ENCODE measurements at regions not wholly inside any gene's neighbourhood (a gene's known extent, or its start where the extent isn't known, plus 50 kb on each side); places are given as distances from the start of the nearest gene placed in this dataset.
A peak's percentile ranks its signal among the peaks of the same experiment; 100 is the strongest.
"Not testable (repeated sequence)": the region's sequence is repeated elsewhere in the genome, so short reads cannot be mapped to it uniquely, and the experiment has no call there.

GRCh38 chr14:30271811-30272323 lies 287.1 kb upstream of the G2E3 start:
- no peak for TF ChIP-seq CTCF (IDR thresholded peaks at IDR 0.05; ENCODE audit: low read depth, low read length)
- Histone ChIP-seq H3K27me3 (no peaks in the 10 kb centered on the region), H3K4me3 (no peak overlapping the region), H3K4me1 (ENCODE audit: low read depth) (peaks cover 8% of the 10 kb centered on the region), H3K36me3 (no peaks in the 10 kb centered on the region), H3K9me3 (ENCODE audit: low read depth) (no peaks in the 10 kb centered on the region), H3K27ac (no peak overlapping the region)
- DNase-seq (ENCODE audit: low read depth in 1 of 2, low spot score in 1 of 2), result no peak

GRCh38 chr14:30272848-30273832 lies 285.8 kb upstream of the G2E3 start:
- peak in 1 of 2 donors; percentile 13 for DNase-seq (ENCODE audit: low read depth in 1 of 2, low spot score in 1 of 2)
- Histone ChIP-seq H3K4me3 (no peak overlapping the region), H3K36me3 (no peaks in the 10 kb centered on the region), H3K27me3 (no peaks in the 10 kb centered on the region), H3K9me3 (ENCODE audit: low read depth) (no peaks in the 10 kb centered on the region), H3K27ac (no peak overlapping the region), H3K4me1 (ENCODE audit: low read depth) (peaks cover 8% of the 10 kb centered on the region)
- TF ChIP-seq CTCF (IDR thresholded peaks at IDR 0.05; ENCODE audit: low read depth, low read length), result no peak

DNA sequence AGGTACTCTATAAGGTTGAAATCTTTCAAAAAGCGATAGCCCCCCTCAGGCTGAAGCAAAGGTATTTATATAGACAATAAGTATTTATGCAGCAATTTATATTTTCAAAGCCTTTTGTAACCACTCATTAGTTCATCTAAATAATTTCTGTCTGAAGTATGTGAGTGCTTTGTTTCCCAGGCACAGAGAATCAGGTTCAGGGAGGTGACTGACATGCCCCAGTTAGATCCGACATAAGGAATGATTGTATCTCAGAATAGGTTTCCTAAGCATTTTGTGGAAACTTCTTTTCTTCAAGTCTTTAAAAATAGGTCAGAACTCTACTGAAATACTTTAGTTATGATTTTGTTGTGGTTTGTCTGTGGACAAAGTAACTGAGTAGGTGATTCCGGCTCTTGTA lies 283.4 kb upstream of the G2E3 start:
- no peak for DNase-seq (ENCODE audit: low read depth in 1 of 2, low spot score in 1 of 2)
- Histone ChIP-seq H3K27ac (no peak overlapping the region), H3K9me3 (ENCODE audit: low read depth) (no peaks in the 10 kb centered on the region), H3K27me3 (no peaks in the 10 kb centered on the region), H3K4me1 (ENCODE audit: low read depth) (peaks cover 8% of the 10 kb centered on the region), H3K36me3 (no peaks in the 10 kb centered on the region), H3K4me3 (no peak overlapping the region)
- no peak for TF ChIP-seq CTCF (IDR thresholded peaks at IDR 0.05; ENCODE audit: low read depth, low read length)

- no peaks in the 10 kb centered on the region for H3K27me3 ChIP-seq
- H3K27ac ChIP-seq, result no peak overlapping the region
- H3K4me3 ChIP-seq, result no peak overlapping the region
- peaks cover 8% of the 10 kb centered on the region for H3K4me1 ChIP-seq (ENCODE audit: low read depth)
- no peak for TF ChIP-seq CTCF (IDR thresholded peaks at IDR 0.05; ENCODE audit: low read depth, low read length)
- no peaks in the 10 kb centered on the region for H3K9me3 ChIP-seq (ENCODE audit: low read depth)
- DNase-seq (ENCODE audit: low read depth in 1 of 2, low spot score in 1 of 2), result no peak
- no peaks in the 10 kb centered on the region for H3K36me3 ChIP-seq
These were observed 281.7 kb upstream of the G2E3 start for GRCh38 chr14:30277268-30277667.

DNA sequence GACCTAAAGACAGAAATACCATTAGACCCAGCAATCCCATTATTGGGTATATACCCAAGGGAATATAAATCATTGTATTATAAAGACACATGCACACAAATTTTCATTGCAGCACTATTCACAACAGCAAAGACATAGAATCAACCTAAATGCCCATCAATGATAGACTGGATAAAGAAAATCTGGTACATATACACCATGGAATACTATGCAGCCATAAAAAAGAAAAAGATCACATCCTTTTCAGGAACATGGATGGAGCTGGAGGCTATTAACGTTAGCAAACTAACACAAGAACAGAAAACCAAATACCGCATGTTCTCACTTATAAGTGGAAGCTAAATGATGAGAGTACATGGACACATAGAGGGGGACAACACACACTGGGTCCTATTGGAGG lies 280.1 kb upstream of the G2E3 start:
- not testable (repeated sequence) for H3K4me3 ChIP-seq; H3K36me3 ChIP-seq; DNase-seq (ENCODE audit: low read depth in 1 of 2, low spot score in 1 of 2); H3K27ac ChIP-seq; H3K9me3 ChIP-seq (ENCODE audit: low read depth); H3K4me1 ChIP-seq (ENCODE audit: low read depth); H3K27me3 ChIP-seq

GRCh38 chr14:30283822-30284446 lies 275.0 kb upstream of the G2E3 start:
- Histone ChIP-seq H3K9me3 (ENCODE audit: low read depth) (no peaks in the 10 kb centered on the region), H3K4me1 (ENCODE audit: low read depth) (no peaks in the 10 kb centered on the region), H3K27me3 (no peaks in the 10 kb centered on the region), H3K4me3 (no peak overlapping the region), H3K36me3 (no peaks in the 10 kb centered on the region), H3K27ac (no peak overlapping the region)
- peak; percentile 52 to 62 for DNase-seq (ENCODE audit: low read depth in 1 of 2, low spot score in 1 of 2)
- TF ChIP-seq CTCF (IDR thresholded peaks at IDR 0.05; ENCODE audit: low read depth, low read length), result peak; percentile 95
